ENCODE measurements at regions not wholly inside any gene's neighbourhood (a gene's known extent, or its start where the extent isn't known, plus 50 kb on each side); places are given as distances from the start of the nearest gene placed in this dataset.

DNA sequence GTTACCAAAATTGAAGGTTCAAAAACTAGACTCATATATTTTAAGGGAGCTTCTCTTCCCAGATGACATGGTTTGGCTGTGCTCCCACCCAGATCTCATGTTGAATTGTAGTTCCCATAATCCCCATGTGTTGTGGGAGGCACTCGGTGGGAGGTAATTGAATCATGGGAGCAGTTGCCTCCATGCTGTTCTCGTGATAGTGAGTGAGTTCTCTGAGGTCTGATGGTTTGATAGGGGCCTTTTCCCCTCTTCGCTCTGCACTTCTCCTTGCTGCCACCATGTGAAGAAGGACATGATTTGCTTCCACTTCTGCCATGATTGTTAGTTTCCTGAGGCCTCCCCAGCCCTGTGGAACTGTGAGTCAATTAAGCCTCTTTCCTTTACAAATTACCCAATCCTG, 140.1 kb downstream of the MAIP1 start:
- TF ChIP-seq, protein P1, sequence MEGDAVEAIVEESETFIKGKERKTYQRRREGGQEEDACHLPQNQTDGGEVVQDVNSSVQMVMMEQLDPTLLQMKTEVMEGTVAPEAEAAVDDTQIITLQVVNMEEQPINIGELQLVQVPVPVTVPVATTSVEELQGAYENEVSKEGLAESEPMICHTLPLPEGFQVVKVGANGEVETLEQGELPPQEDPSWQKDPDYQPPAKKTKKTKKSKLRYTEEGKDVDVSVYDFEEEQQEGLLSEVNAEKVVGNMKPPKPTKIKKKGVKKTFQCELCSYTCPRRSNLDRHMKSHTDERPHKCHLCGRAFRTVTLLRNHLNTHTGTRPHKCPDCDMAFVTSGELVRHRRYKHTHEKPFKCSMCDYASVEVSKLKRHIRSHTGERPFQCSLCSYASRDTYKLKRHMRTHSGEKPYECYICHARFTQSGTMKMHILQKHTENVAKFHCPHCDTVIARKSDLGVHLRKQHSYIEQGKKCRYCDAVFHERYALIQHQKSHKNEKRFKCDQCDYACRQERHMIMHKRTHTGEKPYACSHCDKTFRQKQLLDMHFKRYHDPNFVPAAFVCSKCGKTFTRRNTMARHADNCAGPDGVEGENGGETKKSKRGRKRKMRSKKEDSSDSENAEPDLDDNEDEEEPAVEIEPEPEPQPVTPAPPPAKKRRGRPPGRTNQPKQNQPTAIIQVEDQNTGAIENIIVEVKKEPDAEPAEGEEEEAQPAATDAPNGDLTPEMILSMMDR (conservative IDR thresholded peaks at IDR 0.05; ENCODE audit: low read depth, low read length): no peak
- no peak for TF ChIP-seq EZH2 (IDR thresholded peaks at IDR 0.05; ENCODE audit: low read length, unreplicated experiment)
